A673 (cell line): ENCODE measurements at regions not wholly inside any gene's neighbourhood (a gene's known extent, or its start where the extent isn't known, plus 50 kb on each side); places are given as distances from the start of the nearest gene placed in this dataset.

Experiments
- BruUV-seq: library from RNA; stranded (reverse); fragments of 400-500 nt; replicated peaks from 2 replicates; lab custom pipeline; 2021; lab: Mats Ljungman, UMichigan
- CTCF ChIA-PET: fragments of 300-600 bp; sonication (Branson Sonifier 250); formaldehyde crosslinking; loops from one replicate; lab custom pipeline; 2022; ENCODE audit warnings: antibody characterized with exemption; lab: Charles Lee
- POLR2A ChIA-PET: fragments of 300-600 bp; sonication (Branson Sonifier 250); formaldehyde crosslinking; loops from one replicate; lab custom pipeline; 2022; ENCODE audit warnings: antibody characterized with exemption; ENCODE audit not compliant: low non-redundant PET; lab: Charles Lee
- DNase-seq: peaks from one replicate; pipeline ENCODE4 v3.0.0-alpha.2; 2015; ENCODE audit warnings: low spot score
- H3K27ac ChIP-seq: fragments of 200-600 bp; sonication (generic); 2 replicates; pipeline ENCODE4 v1.5.1; 2016; ENCODE audit warnings: mixed run types, low read depth, mild to moderate bottlenecking, mixed read lengths, antibody characterized with exemption, low read length; ENCODE audit not compliant: poor library complexity, severe bottlenecking
- H3K27me3 ChIP-seq: fragments of 200-600 bp; sonication (generic); replicated peaks from 2 replicates; pipeline ENCODE4 v1.6.1; 2017; ENCODE audit warnings: mixed run types, low read depth, mild to moderate bottlenecking, mixed read lengths, antibody characterized with exemption, low read length; ENCODE audit not compliant: insufficient read depth, poor library complexity
- H3K36me3 ChIP-seq: fragments of 200-600 bp; sonication (generic); 2 replicates; pipeline ENCODE4 v1.6.1; 2016; ENCODE audit warnings: mixed run types, mild to moderate bottlenecking, mixed read lengths, antibody characterized with exemption, low read length; ENCODE audit not compliant: insufficient read depth, poor library complexity, severe bottlenecking
- H3K4me1 ChIP-seq: fragments of 200-600 bp; sonication (generic); 2 replicates; pipeline ENCODE4 v1.6.1; 2017; ENCODE audit warnings: mixed run types, mild to moderate bottlenecking, mixed read lengths, antibody characterized with exemption, low read length; ENCODE audit not compliant: insufficient read depth, poor library complexity, severe bottlenecking
- H3K4me3 ChIP-seq: fragments of 200-600 bp; sonication (generic); 2 replicates; pipeline ENCODE4 v1.5.1; 2016; ENCODE audit warnings: low read depth, mixed run types, mild to moderate bottlenecking, mixed read lengths, low read length; ENCODE audit not compliant: poor library complexity, severe bottlenecking
- H3K9me3 ChIP-seq: fragments of 200-600 bp; sonication (generic); 2 replicates; pipeline ENCODE4 v1.6.1; 2016; ENCODE audit warnings: mixed run types, low read depth, mild to moderate bottlenecking, mixed read lengths, antibody characterized with exemption, low read length; ENCODE audit not compliant: poor library complexity, severe bottlenecking
- CTCF ChIP-seq: fragments of 300-800, 200-600 bp; sonication (generic); conservative IDR thresholded peaks from 2 replicates; pipeline ENCODE4 v1.5.1; 2017; ENCODE audit warnings: low read depth, mild to moderate bottlenecking, antibody characterized with exemption, low read length, moderate library complexity, mixed read lengths
- EZH2 ChIP-seq: fragments of 200-600 bp; sonication (generic); IDR thresholded peaks from 2 replicates; pipeline ENCODE4 v1.6.1; 2017; ENCODE audit warnings: borderline replicate concordance, low read depth, mild to moderate bottlenecking, mixed read lengths, antibody characterized with exemption, low read length; ENCODE audit not compliant: poor library complexity, severe bottlenecking
- intact Hi-C: fragments of 100-400 bp; cut with micrococcal nuclease; formaldehyde crosslinking; loops from one replicate; pipeline ENCODE4 v1.10.0; 2022; ENCODE audit not compliant: unreplicated experiment

- intact Hi-C loops: no loop called here
- H3K9me3 ChIP-seq: no peaks in the 10 kb centered on the region
- ChIA-PET CTCF (no interaction called here), POLR2A (no interaction called here)
- BruUV-seq: no TSS peak
- TF ChIP-seq CTCF (no peak), EZH2 (no peak)
- no peak overlapping the region for H3K4me3 ChIP-seq
- H3K27me3 ChIP-seq: no peaks in the 10 kb centered on the region
- no peaks in the 10 kb centered on the region for H3K36me3 ChIP-seq
- H3K27ac ChIP-seq: no peak overlapping the region
- no peak for DNase-seq
- H3K4me1 ChIP-seq: no peaks in the 10 kb centered on the region
Observed at GRCh38 chr2:15725101-15725781, 133.6 kb downstream of the DDX1 start.

GRCh38 chr2:15725782-15726112 is 134.1 kb downstream of the DDX1 start:
- Histone ChIP-seq H3K36me3 (no peaks in the 10 kb centered on the region), H3K27ac (no peak overlapping the region), H3K9me3 (no peaks in the 10 kb centered on the region), H3K4me3 (no peak overlapping the region), H3K27me3 (no peaks in the 10 kb centered on the region), H3K4me1 (no peaks in the 10 kb centered on the region)
- no TSS peak for BruUV-seq
- TF ChIP-seq EZH2 (no peak), CTCF (no peak)
- ChIA-PET CTCF (no interaction called here), POLR2A (no interaction called here)
- intact Hi-C loops: no loop called here
- no peak for DNase-seq

GRCh38 chr2:15726321-15727057 is 134.8 kb downstream of the DDX1 start:
- intact Hi-C loops: no loop called here
- H3K27me3 ChIP-seq: no peaks in the 10 kb centered on the region
- TF ChIP-seq EZH2 (no peak), CTCF (no peak)
- no peak overlapping the region for H3K27ac ChIP-seq
- CTCF ChIA-PET: no interaction called here
- no TSS peak for BruUV-seq
- H3K4me3 ChIP-seq: no peak overlapping the region
- no peaks in the 10 kb centered on the region for H3K36me3 ChIP-seq
- H3K9me3 ChIP-seq: no peaks in the 10 kb centered on the region
- POLR2A ChIA-PET: interaction anchor here (0.7 kb wide), 1 partner anchor 14 kb away, joined by 5 read pairs; no protein-coding TSS in a partner anchor
- H3K4me1 ChIP-seq: no peaks in the 10 kb centered on the region
- no peak for DNase-seq
